ENCODE measurements at regions not wholly inside any gene's neighbourhood (a gene's known extent, or its start where the extent isn't known, plus 50 kb on each side); places are given as distances from the start of the nearest gene placed in this dataset.
A peak's percentile ranks its signal among the peaks of the same experiment; 100 is the strongest.
"Not testable (repeated sequence)": the region's sequence is repeated elsewhere in the genome, so short reads cannot be mapped to it uniquely, and the experiment has no call there.

DNA sequence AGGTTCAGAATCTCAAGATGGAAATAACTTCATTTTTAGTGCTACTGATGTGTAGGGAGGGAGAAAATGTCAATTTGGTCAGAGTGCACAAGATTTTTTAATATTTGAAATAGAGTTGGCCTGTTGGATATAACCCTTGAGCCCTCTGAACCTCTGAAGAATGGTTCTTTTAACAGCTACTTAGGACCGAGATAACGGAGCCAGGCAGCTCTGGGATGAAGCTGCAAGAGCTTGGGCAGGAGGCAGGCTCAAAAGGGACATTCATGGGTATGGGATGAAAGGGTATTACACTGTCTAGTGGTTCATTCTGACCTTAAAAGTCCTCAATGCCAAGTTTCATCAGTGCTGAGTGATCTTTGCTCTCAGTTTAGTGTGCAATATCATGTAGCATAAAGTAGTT, 111.4 kb upstream of the CPHXL start:
- no peak for DNase-seq

DNA sequence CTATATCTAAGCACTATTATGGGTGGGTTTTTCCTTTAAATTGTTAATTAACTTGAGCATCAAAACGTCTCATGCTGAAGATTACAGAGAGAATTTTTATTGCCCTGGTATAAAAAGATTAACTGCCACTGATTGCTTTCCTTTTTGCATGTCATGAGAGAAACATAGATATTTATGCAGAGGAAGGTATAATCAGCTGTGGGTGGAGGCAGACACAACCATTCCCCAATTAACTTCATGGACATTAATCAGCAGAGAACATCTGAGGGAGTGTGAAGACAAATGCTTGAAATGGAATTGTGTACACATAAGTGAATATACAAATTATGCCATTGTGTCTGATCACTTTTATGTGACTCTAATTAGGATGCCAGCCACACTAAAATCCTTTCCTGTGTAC, 115.2 kb upstream of the CPHXL start:
- DNase-seq, result no peak

DNA sequence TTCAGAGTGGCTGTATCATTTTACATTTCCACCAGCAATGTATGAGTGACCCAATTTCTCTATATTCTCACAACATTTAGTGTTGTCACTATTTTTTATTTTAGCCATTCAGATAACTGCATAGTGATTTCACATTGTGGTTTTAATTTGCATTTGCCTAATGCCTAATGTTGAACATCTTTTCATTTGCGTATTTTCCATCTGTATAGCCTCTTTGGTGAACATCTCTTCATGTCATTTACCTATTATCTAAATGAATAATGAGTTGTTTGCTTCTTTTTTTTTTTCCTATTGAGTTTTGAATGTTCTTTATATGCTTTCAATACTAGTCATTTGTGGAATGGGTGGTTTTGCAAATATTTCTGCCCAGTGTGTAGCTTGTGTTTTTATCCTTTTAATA, 120.9 kb upstream of the CPHXL start:
- DNase-seq, result no peak

DNA sequence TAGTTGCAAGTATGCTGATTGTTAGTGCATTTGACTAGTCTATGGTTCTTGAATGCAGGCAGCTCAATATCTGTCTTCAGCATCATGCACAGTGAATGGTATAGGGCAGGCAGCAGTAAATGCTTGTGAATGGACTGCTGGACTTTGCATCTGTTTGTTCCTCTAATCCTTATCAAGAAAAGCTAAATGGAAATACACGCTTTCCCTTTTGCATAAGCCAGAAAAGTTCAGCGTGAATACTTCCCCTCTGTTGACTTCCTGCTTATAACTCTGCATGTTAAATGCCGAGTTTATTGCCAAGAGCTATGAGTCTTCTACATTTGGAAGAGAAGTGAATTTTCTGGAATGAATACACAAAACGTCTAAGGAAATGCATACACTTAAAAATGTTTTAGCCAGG, 127.9 kb upstream of the CPHXL start:
- DNase-seq, result no peak

DNA sequence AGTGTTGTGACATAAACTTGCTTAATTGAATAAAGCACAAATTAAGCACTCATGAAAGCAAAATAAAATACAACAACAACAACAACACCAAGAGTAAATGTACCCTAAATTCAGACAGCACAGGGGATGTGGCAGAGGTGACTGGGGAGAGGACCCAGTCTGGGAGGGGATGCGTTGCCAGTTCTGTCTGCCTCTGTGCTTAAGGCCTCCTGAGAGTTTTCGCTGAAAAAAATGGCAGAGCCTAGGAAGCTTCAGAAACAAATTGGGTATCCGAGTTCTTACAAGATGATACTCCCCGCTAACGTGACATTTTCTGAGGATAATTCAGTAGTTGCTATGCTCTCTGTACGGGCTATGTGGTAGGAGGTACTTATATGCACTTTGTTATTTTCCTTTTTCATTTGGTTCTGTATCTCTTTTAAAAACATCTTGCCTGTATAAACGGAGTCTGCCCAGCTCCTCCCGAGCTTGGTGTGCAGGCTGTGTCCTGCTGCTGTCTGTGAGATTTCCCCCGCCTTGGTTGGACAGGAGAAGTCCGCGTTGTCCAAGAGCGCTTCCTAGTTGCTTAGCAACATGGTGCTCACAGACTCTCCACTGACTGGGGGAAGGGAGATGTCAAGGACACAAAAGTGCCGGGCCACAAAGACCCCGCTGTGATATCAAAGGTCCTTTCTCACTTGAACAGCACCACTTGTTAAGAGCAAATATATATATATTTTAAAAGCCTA, 134.2 kb upstream of the CPHXL start:
- peak; percentile 33 for DNase-seq

DNA sequence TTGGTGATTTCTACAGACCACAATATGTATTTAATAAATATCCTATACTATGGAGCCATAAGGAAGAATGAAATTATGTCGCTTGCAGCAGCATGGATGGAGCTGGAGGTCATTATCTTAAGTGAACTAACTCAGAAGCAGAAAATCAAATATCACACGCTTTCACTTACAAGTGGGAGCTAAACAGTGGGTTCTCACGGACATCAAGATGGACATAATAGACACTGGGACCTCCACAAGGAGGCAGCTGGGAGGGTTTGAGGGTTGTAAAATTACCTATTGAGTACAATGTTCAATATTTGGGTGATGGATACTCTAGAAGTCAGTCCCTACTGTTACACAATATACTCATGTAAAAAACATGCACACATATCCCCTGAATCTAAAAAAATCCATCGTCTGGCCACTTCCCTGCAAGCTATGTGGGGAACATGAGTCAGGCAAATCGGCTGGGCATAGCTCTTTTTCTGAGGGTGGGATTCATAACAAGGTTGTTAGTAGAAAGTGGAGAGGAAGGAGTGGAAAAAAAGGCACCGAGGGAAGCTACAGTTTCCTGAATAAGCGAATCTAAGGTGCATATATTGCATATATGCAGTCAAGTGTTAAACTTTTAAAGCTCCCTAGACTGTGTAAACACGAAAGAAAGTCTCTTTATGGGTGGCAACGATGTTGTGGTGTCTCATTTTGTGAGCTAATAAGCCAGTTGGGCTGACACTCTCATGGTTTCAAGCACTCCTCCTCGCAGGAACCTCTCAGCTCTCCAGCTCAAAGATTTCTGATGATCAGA, 135.2 kb upstream of the CPHXL start:
- DNase-seq, result no peak

DNA sequence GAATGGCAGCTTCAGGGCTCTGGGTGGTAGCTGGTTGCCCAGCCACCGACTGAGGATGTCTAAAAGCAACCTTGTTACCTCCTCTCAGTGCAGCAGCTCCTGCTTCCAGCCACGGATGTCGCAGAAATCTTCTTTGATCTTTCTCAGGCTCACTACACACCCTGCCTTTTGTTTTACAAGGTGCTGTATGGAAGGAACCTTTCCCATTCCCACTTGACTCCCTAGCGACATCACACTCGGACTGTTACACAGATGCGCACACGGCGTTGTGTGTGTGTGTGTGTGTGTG, 135.8 kb upstream of the CPHXL start:
- DNase-seq, result no peak

DNA sequence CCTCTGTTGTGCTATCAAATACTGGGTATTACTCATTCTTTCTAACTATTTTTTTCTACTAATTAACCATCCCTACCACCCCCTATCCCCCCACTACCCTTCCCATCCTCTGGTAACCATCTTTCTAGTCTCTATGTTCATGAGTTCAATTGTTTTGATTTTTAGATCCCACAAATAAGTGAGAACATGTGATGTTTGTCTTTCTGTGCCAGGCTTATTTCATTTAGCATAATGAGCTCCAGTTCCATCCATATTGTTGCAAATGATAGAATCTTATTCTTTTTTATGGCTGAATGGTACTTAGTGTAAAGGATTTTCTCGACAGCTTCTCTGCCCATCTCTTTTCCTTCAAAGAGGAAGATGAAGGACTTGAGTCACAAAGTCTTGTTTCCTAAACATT, 138.0 kb upstream of the CPHXL start:
- no peak for DNase-seq

DNA sequence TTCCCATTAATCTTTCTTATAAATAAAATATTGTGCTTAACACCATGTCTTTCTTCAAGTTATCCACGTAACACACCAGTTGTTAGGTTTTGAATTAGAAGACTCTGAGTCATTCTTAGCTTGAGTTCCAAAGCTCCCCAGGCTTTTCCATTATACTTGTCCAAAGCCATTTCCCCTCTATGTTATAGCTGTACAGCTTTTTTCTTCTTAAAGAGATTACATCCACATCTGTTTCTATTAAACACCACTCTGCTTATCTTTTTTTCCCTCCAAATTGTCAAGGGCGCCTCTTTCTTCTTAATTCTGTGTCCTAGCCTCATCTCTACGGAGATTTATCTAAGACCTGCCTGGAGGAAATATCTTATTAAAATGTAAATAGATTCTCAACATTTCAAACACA, 139.4 kb upstream of the CPHXL start:
- DNase-seq, result no peak

DNA sequence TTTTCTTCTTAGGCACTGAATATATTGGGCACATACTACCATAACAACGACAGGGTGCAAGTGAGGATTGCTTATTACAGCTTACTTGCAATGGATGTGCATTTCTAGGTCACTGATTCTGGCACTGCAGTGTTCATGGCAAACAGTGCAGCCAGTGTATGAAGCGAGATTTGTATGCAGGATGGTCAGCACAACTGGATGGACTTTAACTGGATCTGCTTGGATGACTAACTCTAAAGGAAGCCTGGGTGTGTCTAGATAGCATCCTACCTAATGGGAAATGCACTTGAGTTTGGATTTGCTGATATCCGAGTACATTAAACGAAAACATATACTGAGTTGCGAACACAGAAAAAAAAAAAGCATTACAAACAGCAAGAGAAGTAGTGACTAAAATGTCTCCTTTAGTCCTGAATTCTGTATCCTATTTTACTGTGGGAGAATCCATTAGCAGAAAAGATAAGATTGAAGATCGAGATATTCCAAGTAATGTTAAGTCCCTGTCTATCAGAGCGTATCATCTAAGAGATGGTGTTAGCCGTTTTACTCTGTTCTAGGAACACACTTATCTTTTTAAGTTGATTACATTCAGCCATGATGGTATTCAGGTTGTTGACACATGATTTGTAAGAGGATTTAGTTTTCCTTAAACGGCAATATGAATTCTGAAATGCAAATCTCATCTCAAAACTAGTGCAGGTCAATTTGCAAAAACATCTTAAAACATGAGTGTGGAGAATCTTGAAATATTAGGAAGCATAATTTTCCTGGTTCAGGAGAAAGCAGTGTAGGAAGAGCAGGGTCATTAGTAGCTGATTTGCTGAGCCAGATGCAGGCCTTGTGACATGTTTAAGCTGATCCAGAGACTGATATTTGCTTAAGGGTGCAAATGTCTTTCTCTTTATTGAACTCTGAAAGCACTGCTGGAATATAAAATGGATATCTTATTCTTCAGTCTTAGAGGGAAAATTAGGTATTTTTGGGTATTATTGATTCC, 142.6 kb upstream of the CPHXL start:
- DNase-seq, result no peak

DNA sequence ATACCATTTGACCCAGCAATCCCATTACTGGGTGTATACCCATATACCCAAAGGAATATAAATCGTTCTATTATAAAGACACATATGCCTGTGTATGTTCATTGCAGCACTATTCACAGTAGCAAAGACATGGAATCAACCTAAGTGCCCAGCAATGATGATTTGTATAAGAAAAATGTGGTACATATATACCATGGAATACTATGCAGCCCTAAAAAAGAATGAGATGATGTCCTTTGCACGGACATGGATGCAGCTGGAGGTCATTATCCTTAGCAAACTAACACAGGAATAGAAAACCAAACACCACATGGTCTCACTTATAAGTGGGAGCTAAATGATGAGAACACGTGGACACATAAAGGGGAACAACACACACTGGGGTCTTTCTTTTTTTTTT, 155.0 kb upstream of the CPHXL start:
- DNase-seq, result not testable (repeated sequence)

DNA sequence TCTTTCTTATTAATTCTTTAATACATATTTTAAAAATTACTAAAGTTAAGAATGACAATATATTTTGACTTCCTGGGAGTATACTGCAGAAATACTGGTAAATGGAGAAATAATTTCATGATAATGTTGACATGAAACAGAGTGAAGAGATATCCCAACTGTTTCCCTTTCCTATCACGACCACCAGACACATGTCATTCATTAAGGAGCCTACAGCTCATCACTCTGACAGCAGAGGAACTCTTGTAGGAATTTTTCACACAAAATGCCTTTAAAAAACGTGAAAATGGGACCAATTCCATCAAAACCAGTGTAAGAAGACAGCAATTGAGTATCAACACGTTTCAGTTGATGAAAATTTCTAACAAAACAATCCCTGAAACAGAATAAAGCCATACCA, 172.9 kb upstream of the CPHXL start:
- DNase-seq, result no peak

DNA sequence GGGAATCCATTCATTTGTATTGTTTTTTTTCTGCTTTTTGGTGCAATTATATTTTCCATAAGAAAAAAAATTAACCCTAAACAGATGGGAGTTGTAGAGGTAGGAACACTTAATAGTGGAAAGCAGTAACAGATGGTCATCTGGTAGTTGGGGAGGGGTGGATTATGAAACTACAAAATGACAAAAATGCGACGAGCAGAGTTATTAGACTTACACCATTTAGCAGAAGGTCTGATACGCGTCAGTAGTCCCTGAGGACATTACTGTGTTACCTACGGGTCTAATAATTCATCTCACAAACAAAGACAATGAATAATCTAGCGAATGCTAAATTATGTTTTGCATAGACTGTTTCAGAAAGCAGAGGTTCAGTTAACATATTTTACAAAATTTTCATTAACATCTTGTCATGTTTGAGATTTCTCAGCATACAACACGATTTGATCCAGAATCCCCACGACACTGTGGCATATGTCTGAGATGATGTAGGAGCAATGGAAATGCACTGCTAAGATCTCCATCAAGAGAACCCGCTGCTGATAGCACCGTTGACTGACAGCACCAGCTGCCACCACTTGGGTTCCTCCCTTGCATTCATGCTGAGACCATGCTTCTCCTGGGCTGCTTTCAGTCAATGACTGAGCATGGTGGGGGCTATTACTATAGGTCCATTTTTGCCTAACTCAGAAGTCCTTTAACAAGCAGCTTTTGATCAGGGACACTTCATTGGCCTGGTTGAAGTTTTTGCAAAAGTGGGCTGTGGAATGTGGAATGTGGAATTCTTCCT, 182.2 kb upstream of the CPHXL start:
- no peak for DNase-seq

DNA sequence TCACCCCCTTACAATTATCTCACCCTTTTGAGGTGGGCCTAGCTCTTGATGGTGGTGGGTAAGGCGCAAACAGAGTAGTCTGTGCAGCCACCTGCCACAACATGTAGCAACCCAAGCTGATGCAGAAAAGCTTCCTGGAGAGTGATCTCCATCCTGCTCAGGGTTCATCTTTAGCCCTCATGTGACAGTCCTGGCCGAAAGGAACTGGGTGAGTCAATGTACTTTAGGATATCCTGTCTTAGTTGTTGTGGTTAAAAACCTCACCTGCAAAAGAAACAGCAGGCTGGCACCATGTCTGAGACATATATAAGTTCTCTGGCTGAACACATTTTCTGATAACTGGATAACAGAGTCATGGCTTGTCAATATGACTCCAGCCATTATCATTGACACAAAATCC, 183.5 kb upstream of the CPHXL start:
- no peak for DNase-seq

DNA sequence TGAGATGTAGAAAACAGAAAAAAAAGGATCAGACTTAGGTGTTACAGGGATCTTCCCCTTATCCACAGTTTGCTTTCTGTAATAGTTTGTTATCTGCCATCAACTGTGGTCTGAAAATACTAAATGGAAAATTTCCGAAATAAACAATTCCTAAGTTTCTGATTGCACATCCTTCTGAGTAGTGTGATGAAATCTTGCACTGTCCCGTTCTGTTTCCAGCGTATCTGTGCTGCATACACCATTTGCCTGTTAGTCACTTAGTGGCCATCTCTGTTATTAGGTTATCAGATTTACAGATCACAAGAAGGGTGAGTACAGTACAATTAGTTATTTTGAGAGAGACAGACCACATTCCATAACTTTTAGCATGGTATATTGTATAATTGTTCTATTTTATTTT, 185.6 kb upstream of the CPHXL start:
- no peak for DNase-seq

DNA sequence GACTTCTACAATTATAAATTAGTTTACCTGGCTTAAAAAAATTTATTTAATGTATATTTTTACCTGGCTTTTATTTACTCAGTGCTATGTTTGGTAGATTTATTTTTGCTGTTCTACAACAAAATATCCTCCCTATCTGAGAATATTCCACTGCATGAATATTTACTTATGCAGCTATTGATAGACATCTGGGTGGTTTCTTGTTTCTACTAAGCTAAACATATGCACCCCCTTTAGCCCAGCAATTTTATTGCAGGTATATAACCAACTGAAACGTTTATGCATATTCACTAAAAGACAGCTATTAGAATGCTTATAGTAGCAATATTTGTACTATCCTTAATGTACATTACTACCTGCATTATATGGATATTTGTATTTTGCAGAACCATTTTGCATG, 187.7 kb upstream of the CPHXL start:
- DNase-seq, result no peak

DNA sequence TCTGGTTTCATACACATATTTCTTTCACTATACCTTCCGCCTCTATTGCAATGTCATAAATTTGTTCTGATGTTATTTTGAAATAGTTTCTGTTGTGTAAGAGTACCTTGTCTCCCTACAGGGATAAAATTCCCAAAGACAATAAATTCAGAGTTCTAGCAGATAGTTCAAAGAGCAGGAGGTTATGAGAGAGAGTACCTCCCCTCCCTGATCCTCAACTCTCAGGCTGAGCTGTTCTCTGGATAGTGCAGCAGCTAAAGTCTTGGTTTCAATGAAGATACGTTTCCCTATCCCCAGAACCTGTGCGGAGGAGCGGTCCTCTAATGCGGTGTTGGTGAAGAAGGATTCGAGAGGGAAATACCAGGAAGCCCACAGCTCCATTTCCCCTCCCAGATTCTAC, 190.2 kb upstream of the CPHXL start:
- no peak for DNase-seq

DNA sequence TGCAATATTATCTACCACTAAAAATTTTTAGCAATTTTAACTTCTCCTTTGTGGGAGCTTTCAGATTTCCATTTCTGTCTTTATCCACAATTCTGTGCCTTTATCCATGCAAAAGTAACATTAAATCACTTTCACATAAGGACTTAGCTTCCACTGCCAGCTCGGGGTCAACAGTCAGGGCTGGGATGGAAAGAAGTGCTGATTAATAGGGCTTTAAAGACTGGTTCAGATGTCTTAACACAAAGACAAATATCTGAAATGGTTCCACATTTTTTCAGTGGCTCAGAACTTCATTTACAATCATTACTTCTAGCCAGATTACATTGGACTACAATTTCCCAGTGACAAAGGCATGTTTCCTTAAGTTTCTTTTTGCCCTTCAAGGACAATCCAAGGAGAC, 191.8 kb upstream of the CPHXL start:
- no peak for DNase-seq

DNA sequence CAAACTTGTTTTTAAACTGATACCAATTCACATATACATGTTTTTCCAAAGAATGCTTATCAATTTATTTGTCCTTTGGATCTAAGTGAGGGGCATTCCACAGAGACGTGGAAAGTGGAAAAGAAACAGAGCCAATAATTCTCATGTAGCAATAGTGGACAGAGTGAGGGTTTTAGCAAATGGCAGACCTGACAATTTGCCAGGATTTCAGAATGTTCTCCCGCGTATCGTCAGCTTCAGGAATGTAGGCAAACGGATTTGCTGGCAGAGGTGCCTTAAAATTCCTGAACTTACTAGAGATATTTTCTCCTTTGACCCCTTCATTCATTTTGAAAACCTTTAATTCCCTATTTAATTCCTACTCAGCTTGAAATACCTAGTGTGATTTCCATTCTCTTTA, 193.4 kb upstream of the CPHXL start:
- no peak for DNase-seq

DNA sequence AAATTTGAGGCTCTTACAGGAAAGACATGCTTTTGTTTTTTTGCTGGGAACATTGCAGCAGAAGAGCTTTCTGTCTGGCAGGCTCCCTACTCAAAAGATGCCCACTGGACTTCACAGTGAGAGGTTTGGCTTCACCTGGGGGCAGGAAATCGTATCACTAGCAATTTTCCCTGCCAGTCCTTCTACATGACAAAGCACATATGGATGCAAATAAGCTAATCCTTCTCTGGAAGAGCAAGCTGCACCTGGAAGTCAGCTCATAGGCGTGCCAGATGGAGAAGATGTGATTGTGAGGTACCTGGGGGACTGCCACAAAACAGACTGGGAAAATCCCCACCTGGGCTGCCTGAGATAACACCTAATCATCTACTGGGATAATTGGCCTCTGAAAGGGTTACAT, 195.0 kb upstream of the CPHXL start:
- no peak for DNase-seq

DNA sequence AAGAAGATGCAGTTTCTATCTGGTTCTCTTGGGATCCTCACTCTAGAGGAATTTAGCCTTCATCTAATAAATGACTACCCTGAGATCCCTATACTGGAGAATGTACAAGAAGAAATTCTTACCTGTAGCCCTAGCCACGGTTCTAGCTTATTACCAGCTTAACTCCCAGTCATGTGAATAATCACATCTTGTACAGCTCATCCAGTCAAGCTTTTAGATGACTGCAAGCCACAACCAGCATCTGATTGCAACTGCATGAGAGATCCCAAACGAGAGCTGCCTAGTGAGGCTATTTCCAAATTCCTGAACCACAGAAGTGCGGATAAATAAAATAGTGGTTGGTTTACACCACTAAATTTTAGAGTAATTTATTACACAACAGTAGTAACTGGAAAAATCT, 196.0 kb upstream of the CPHXL start:
- no peak for DNase-seq

DNA sequence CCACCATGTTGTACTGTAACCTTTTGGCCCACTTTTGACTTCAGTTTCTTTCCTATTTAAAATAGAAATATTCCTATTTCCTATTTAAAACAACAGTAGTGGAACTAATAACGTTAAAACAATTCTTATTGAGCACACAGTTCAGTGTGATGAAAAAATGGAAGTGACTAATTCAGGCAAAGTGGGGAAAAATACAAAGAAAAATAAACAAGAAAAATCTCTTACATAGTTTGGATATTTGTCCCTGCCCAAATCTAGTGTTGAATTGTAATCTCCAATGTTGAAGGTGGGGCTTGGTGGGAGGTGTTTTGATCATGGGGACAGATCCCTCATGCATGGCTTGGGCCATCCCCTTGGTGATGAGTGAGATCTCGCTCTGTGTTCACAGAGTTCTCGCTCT, 198.1 kb upstream of the CPHXL start:
- no peak for DNase-seq

DNA sequence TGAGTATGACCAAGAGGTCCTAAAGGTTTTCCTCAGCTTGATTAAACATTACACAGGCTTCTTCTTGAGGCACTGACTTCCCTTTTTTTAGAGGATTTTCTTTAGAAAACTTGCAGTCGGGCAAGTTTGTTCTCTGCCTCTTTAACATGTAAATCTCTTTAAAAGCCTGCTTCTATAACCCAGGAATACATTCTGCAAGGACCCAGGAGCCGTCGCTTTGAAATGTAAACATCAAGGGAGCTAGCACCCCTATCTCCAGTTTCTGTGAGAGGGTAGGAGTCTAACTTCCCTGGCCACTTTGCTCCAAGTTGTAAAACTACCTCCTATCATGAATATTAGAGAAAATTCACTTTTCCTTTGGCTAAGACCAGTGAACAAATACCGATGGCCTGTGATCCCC, 201.5 kb upstream of the CPHXL start:
- no peak for DNase-seq
